Panc1 (cell line): ENCODE measurements at regions not wholly inside any gene's neighbourhood (a gene's known extent, or its start where the extent isn't known, plus 50 kb on each side); places are given as distances from the start of the nearest gene placed in this dataset.

Experiments
- ATAC-seq: fragments of 200-7000 bp; cut with Tn5 transposase; 2 replicates; pipeline ENCODE4 v1.9.1; 2020; ENCODE audit warnings: mild to moderate bottlenecking, moderate library complexity
- BruUV-seq: library from RNA; stranded (reverse); fragments of 400-500 nt; replicated peaks from 2 replicates; lab custom pipeline; 2021; lab: Mats Ljungman, UMichigan
- CTCF ChIA-PET: fragments of 300-600 bp; sonication (Branson Sonifier 250); formaldehyde crosslinking; loops from one replicate; lab custom pipeline; 2022; ENCODE audit warnings: antibody characterized with exemption; lab: Charles Lee
- POLR2A ChIA-PET: fragments of 300-600 bp; sonication (Branson Sonifier 250); formaldehyde crosslinking; loops from one replicate; lab custom pipeline; 2022; ENCODE audit warnings: antibody characterized with exemption; lab: Charles Lee
- DNase-seq: peaks from one replicate; pipeline ENCODE4 v3.0.0-alpha.2; 2010; ENCODE audit warnings: low read depth, low spot score
- H3K27ac ChIP-seq: 2 replicates; pipeline ENCODE4 v1.5.1; 2011; ENCODE audit warnings: mild to moderate bottlenecking, low read length, inconsistent platforms
- H3K27me3 ChIP-seq: fragments of 200-500 bp; sonication (Bioruptor generic); 2 replicates; pipeline ENCODE4 v1.6.0; 2014; ENCODE audit warnings: low read length, inconsistent platforms; ENCODE audit not compliant: control insufficient read depth, insufficient read depth
- H3K36me3 ChIP-seq: fragments of 200-500 bp; sonication (Bioruptor generic); 2 replicates; pipeline ENCODE4 v1.5.1; 2014; ENCODE audit warnings: inconsistent platforms, mild to moderate bottlenecking, low read length, moderate library complexity; ENCODE audit not compliant: control insufficient read depth, insufficient read depth
- H3K4me1 ChIP-seq: 2 replicates; pipeline ENCODE4 v1.5.1; 2011; ENCODE audit warnings: inconsistent platforms, mild to moderate bottlenecking, low read length, moderate library complexity; ENCODE audit not compliant: control insufficient read depth, insufficient read depth
- H3K4me3 ChIP-seq, 2 experiments: 2 replicates each; pipeline ENCODE4 v1.5.1; 2011 to 2012; ENCODE audit warnings: low read depth in 2 of 2, low read length in 2 of 2, mild to moderate bottlenecking in 2 of 2, inconsistent platforms in 1 of 2, moderate library complexity in 1 of 2
- H3K9me3 ChIP-seq: fragments of 200-500 bp; sonication (Bioruptor generic); 2 replicates; pipeline ENCODE4 v1.5.1; 2014; ENCODE audit warnings: low read depth, mild to moderate bottlenecking, inconsistent platforms, low read length, moderate library complexity; ENCODE audit not compliant: control insufficient read depth, insufficient read depth
- CTCF ChIP-seq: fragments of 450-650 bp; IDR thresholded peaks from 2 replicates; pipeline ENCODE4 v1.5.1; 2017; ENCODE audit warnings: mild to moderate bottlenecking
- POLR2AphosphoS5 ChIP-seq: IDR thresholded peaks from 2 replicates; pipeline ENCODE4 v1.6.1; 2012; ENCODE audit warnings: mild to moderate bottlenecking, low read depth, low read length, moderate library complexity
- REST ChIP-seq, 2 experiments: IDR thresholded peaks; 2 replicates each; pipeline ENCODE4 v1.6.1; 2011 to 2012; ENCODE audit warnings: low read depth in 2 of 2, control low read depth in 1 of 2, low read length in 1 of 2, mild to moderate bottlenecking in 1 of 2, moderate library complexity in 1 of 2; ENCODE audit not compliant: insufficient read depth in 1 of 2
- SIN3A ChIP-seq: IDR thresholded peaks from 2 replicates; pipeline ENCODE4 v1.6.1; 2012; ENCODE audit warnings: low read depth, mild to moderate bottlenecking, low read length, moderate library complexity, borderline replicate concordance; ENCODE audit not compliant: insufficient read depth
- TCF7L2 ChIP-seq: IDR thresholded peaks from 2 replicates; pipeline ENCODE4 v1.6.1; 2011; ENCODE audit warnings: mild to moderate bottlenecking, low read depth, low read length, inconsistent platforms
- in situ Hi-C: cut with HindIII; loops from 2 replicates; pipeline ENCODE4 v1.10.0; 2016; ENCODE audit warnings: low sequenced_read_pairs, low pct_unique_long_range_greater_than_20kb
- intact Hi-C: fragments of 100-400 bp; cut with micrococcal nuclease; formaldehyde crosslinking; loops from one replicate; pipeline ENCODE4 v1.10.0; 2022; ENCODE audit not compliant: unreplicated experiment

- intact Hi-C loops (no loop called here), in situ Hi-C loops (no loop called here)
- no TSS peak for BruUV-seq
- Histone ChIP-seq H3K4me3 (no peak overlapping the region), H3K27ac (no peak overlapping the region), H3K27me3 (no peaks in the 10 kb centered on the region), H3K9me3 (no peaks in the 10 kb centered on the region), H3K4me1 (peaks cover 3% of the 10 kb centered on the region; the same call in 1 of the 2 replicates), H3K36me3 (no peaks in the 10 kb centered on the region)
- TF ChIP-seq REST (IDR thresholded peaks at IDR 0.05; ENCODE audit: insufficient read depth in 1 of 2, low read depth in 2 of 2, low read length in 1 of 2), result no peak
- no peak for TF ChIP-seq CTCF
- no peak for TF ChIP-seq POLR2AphosphoS5
- TF ChIP-seq TCF7L2, result no peak
- TF ChIP-seq SIN3A, result no peak
- DNase-seq (no peak), ATAC-seq (no peak)
- ChIA-PET POLR2A (no interaction called here), CTCF (no interaction called here)
Measured at GRCh38 chr7:79822620-79823240, 311.9 kb upstream of the GNAI1 start.

DNA sequence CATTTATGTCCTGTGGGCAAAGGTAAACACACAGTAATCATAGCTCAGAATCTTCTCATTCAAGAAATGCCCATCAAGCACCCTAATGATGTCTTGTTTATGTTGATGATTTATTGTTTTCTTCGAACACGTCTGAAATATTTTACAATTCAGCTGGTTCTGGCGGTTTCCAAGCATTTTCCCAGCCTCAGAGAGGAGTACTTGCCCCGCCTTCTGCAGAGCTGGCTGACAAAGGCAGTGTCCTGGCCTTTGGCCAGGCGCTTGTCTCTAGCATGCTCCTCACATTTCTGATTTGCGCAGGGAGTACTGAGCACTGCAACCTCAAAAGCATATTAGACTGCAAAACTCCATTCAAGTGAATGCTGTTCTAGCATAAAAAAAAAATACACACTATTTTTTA is 314.2 kb upstream of the GNAI1 start:
- H3K9me3 ChIP-seq, result no peaks in the 10 kb centered on the region
- no peak overlapping the region for H3K27ac ChIP-seq
- intact Hi-C loops, result no loop called here
- POLR2A ChIA-PET, result no interaction called here
- CTCF ChIA-PET, result no interaction called here
- H3K36me3 ChIP-seq, result no peaks in the 10 kb centered on the region
- no peak for ATAC-seq
- TF ChIP-seq REST (IDR thresholded peaks at IDR 0.05; ENCODE audit: insufficient read depth in 1 of 2, low read depth in 2 of 2, low read length in 1 of 2) (no peak), SIN3A (no peak), CTCF (no peak), POLR2AphosphoS5 (no peak), TCF7L2 (no peak)
- DNase-seq, result no peak
- H3K4me1 ChIP-seq, result peaks cover 3% of the 10 kb centered on the region; the same call in 1 of the 2 replicates
- in situ Hi-C loops, result no loop called here
- H3K27me3 ChIP-seq, result no peaks in the 10 kb centered on the region
- BruUV-seq, result no TSS peak
- no peak overlapping the region for H3K4me3 ChIP-seq
